ENCODE measurements at regions not wholly inside any gene's neighbourhood (a gene's known extent, or its start where the extent isn't known, plus 50 kb on each side); places are given as distances from the start of the nearest gene placed in this dataset.

DNA sequence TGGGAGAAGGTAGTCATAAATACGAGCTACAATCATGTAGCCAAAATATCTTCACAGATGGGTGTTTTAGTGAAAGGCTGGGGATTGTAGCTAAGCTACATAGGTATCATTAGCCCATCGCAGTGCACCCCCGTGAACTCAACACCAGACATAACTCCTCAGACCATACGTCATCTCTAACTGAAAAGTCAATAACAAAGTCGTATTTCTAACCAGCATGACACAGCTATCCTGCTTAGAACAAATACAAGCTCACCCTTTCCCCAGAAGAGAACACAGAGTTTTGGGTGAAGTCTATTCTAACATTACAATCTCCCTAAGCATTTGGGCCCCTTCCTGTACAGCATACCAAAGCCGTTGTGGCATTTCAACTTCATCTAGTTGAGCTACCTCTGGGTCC, 636.6 kb upstream of the DPP6 start:
- H3K9me3 Mint-ChIP-seq, result peaks cover 40% of the 10 kb centered on the region
- H3K27me3 Mint-ChIP-seq (ENCODE audit: insufficient read depth, low read depth), result no peaks in the 10 kb centered on the region
- H3K36me3 Mint-ChIP-seq, result no peaks in the 10 kb centered on the region
- no peaks in the 10 kb centered on the region for H3K4me1 Mint-ChIP-seq
- H3K4me1 ChIP-seq, result no peaks in the 10 kb centered on the region
- H2AFZ ChIP-seq (replicated peaks), result no peak overlapping the region
- no peaks in the 10 kb centered on the region for H3K27me3 ChIP-seq
- H3F3A ChIP-seq (ENCODE audit: low read depth), result no peaks in the 10 kb centered on the region
- no peak overlapping the region for H3K4me2 ChIP-seq
- no peaks in the 10 kb centered on the region for H3K36me3 ChIP-seq
- no peak for DNase-seq (ENCODE audit: low spot score)
- no peak overlapping the region for H3K27ac Mint-ChIP-seq
- H3K9ac ChIP-seq, result no peak overlapping the region
- TF ChIP-seq CTCF (IDR thresholded peaks at IDR 0.05), result no peak
- TF ChIP-seq EZH2phosphoT487 (IDR thresholded peaks at IDR 0.05), result no peak
- TF ChIP-seq EZH2 (IDR thresholded peaks at IDR 0.05), result no peak
- no peak overlapping the region for H3K4me3 Mint-ChIP-seq
- no peaks in the 10 kb centered on the region for H4K20me1 ChIP-seq (ENCODE audit: low read depth)
- no peak overlapping the region for H3K4me3 ChIP-seq
- no peak overlapping the region for H3K27ac ChIP-seq
- no peaks in the 10 kb centered on the region for H3K79me2 ChIP-seq (ENCODE audit: low read depth)
- H3K9me3 ChIP-seq (ENCODE audit: low read depth), result peaks cover 6% of the 10 kb centered on the region

GRCh38 chr7:153422291-153423209, 629.6 kb upstream of the DPP6 start:
- no peak overlapping the region for H3K4me3 Mint-ChIP-seq
- peaks cover 14% of the 10 kb centered on the region for H3K9me3 Mint-ChIP-seq
- no peak overlapping the region for H3K27ac Mint-ChIP-seq
- Histone ChIP-seq H3F3A (ENCODE audit: low read depth) (no peaks in the 10 kb centered on the region), H3K79me2 (ENCODE audit: low read depth) (no peaks in the 10 kb centered on the region), H3K27me3 (no peaks in the 10 kb centered on the region), H3K27ac (no peak overlapping the region), H4K20me1 (ENCODE audit: low read depth) (no peaks in the 10 kb centered on the region), H3K9me3 (ENCODE audit: low read depth) (no peaks in the 10 kb centered on the region), H2AFZ (replicated peaks) (no peak overlapping the region), H3K4me2 (no peak overlapping the region), H3K4me1 (no peaks in the 10 kb centered on the region), H3K9ac (no peak overlapping the region), H3K4me3 (no peak overlapping the region), H3K36me3 (no peaks in the 10 kb centered on the region)
- no peaks in the 10 kb centered on the region for H3K36me3 Mint-ChIP-seq
- no peak for DNase-seq (ENCODE audit: low spot score)
- TF ChIP-seq EZH2phosphoT487 (IDR thresholded peaks at IDR 0.05), result no peak
- no peak for TF ChIP-seq CTCF (IDR thresholded peaks at IDR 0.05)
- no peak for TF ChIP-seq EZH2 (IDR thresholded peaks at IDR 0.05)
- H3K4me1 Mint-ChIP-seq, result no peaks in the 10 kb centered on the region
- peaks cover 7% of the 10 kb centered on the region for H3K27me3 Mint-ChIP-seq (ENCODE audit: insufficient read depth, low read depth)

DNA sequence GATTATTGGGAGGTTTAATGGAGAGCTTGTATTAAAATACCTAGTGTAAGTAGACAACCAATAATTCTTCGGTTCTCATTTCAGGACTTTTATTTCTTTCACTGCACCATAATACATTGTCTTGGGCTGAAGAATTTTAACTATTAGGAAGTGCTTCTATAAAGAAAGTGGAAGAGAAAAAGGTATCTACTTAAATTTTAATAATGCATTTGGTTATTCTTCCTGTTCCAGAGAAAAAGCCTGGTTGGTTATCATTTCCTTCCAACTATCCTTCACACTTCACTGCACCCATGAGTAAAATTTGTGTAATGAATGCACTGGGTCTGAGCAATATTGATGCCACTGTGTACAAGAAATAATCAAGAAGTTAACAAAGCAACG, 629.0 kb upstream of the DPP6 start:
- Mint-ChIP-seq H3K36me3 (no peaks in the 10 kb centered on the region), H3K27me3 (ENCODE audit: insufficient read depth, low read depth) (peaks cover 7% of the 10 kb centered on the region), H3K9me3 (peaks cover 12% of the 10 kb centered on the region), H3K4me3 (no peak overlapping the region), H3K27ac (no peak overlapping the region), H3K4me1 (no peaks in the 10 kb centered on the region)
- no peak overlapping the region for H3K9ac ChIP-seq
- H3K4me3 ChIP-seq, result no peak overlapping the region
- TF ChIP-seq EZH2phosphoT487 (IDR thresholded peaks at IDR 0.05), result no peak
- TF ChIP-seq CTCF (IDR thresholded peaks at IDR 0.05), result no peak
- TF ChIP-seq EZH2 (IDR thresholded peaks at IDR 0.05), result no peak
- H3K27me3 ChIP-seq, result no peaks in the 10 kb centered on the region
- H3K27ac ChIP-seq, result no peak overlapping the region
- DNase-seq (ENCODE audit: low spot score), result no peak
- no peaks in the 10 kb centered on the region for H4K20me1 ChIP-seq (ENCODE audit: low read depth)
- no peaks in the 10 kb centered on the region for H3F3A ChIP-seq (ENCODE audit: low read depth)
- no peaks in the 10 kb centered on the region for H3K79me2 ChIP-seq (ENCODE audit: low read depth)
- H3K4me2 ChIP-seq, result no peak overlapping the region
- no peaks in the 10 kb centered on the region for H3K9me3 ChIP-seq (ENCODE audit: low read depth)
- H3K4me1 ChIP-seq, result no peaks in the 10 kb centered on the region
- H3K36me3 ChIP-seq, result no peaks in the 10 kb centered on the region
- H2AFZ ChIP-seq (replicated peaks), result no peak overlapping the region

Measured in neural progenitor cell (in vitro differentiated cells).